PC-3 (cell line): ENCODE measurements at regions not wholly inside any gene's neighbourhood (a gene's known extent, or its start where the extent isn't known, plus 50 kb on each side); places are given as distances from the start of the nearest gene placed in this dataset.

ENCODE experiments used
- CTCF ChIP-seq: fragments of 300-600 bp; sonication (generic); conservative IDR thresholded peaks from 2 replicates; pipeline ENCODE4 v1.5.1; 2017; ENCODE audit warnings: antibody characterized with exemption, low read depth, mild to moderate bottlenecking, low read length
- EZH2 ChIP-seq: fragments of 300-600 bp; sonication (generic); IDR thresholded peaks from one replicate; pipeline ENCODE4 v1.6.1; 2017; ENCODE audit warnings: antibody characterized with exemption, mild to moderate bottlenecking, low read length; ENCODE audit not compliant: unreplicated experiment

GRCh38 chr5:116938488-116938887, 363.9 kb upstream of the SEMA6A start:
- TF ChIP-seq CTCF (no peak), EZH2 (no peak)
